ENCODE measurements at regions not wholly inside any gene's neighbourhood (a gene's known extent, or its start where the extent isn't known, plus 50 kb on each side); places are given as distances from the start of the nearest gene placed in this dataset.

DNA sequence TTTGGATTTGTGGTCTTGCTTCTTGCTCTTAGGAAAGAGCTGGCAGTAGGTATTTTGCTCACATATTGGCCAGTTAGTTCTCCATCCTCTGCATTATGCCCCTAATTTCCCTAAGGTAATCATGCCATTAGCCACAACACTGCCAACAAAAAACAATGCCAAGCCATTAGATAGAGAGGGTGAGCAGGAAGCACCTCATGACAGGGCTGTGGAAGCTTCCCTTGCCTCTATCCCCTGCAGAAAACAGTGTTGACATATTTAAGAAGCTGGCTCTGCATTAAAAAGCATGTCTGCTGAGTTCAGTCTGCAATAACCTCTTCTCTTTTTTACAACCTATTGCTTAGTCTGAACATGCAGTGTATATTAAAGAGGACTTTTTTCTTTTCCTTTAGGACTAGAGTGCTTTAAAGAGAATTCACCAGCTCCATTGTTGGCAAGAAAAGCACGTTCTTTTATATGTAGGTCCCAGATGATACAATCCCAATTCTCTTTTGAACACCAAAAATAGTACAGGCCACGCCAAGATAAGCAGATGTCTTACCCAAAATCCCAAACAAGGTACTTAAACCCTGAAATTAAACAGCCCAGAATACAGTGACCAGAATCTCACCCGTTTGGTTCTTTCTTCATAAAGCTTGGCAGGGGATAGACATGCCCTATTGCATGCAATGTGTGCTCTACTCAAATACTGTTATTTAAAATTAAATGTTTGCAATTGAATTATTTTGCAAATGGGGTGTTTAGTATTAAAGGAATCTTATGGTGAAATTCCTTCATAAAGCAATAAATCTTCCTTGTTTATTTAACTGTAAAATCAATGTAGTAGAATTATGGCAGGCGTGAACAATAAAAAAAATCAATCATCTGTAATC is 93.7 kb upstream of the UBE3A start:
- intact Hi-C loops (cut with DNase I) = no loop called here
- DNase-seq (no peak), ATAC-seq (no peak)
- no peaks in the 10 kb centered on the region for H3K4me1 ChIP-seq
- WGBS, 2 donors = 40 to 53% methylated on average over 4 of the region's 4 CpGs
- H3K27me3 ChIP-seq = no peaks in the 10 kb centered on the region
- no peak overlapping the region for H3K4me3 ChIP-seq
- H3K36me3 ChIP-seq (replicated peaks in 1 of 2; ENCODE audit: insufficient read depth in 1 of 2, low read depth in 2 of 2) = no peaks in the 10 kb centered on the region
- TF ChIP-seq, protein P1, sequence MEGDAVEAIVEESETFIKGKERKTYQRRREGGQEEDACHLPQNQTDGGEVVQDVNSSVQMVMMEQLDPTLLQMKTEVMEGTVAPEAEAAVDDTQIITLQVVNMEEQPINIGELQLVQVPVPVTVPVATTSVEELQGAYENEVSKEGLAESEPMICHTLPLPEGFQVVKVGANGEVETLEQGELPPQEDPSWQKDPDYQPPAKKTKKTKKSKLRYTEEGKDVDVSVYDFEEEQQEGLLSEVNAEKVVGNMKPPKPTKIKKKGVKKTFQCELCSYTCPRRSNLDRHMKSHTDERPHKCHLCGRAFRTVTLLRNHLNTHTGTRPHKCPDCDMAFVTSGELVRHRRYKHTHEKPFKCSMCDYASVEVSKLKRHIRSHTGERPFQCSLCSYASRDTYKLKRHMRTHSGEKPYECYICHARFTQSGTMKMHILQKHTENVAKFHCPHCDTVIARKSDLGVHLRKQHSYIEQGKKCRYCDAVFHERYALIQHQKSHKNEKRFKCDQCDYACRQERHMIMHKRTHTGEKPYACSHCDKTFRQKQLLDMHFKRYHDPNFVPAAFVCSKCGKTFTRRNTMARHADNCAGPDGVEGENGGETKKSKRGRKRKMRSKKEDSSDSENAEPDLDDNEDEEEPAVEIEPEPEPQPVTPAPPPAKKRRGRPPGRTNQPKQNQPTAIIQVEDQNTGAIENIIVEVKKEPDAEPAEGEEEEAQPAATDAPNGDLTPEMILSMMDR (IDR thresholded peaks at IDR 0.05) = no peak
- TF ChIP-seq POLR2A (IDR thresholded peaks at IDR 0.05) = no peak
- no peaks in the 10 kb centered on the region for H3K9me3 ChIP-seq
- no peak overlapping the region for H3K27ac ChIP-seq

DNA sequence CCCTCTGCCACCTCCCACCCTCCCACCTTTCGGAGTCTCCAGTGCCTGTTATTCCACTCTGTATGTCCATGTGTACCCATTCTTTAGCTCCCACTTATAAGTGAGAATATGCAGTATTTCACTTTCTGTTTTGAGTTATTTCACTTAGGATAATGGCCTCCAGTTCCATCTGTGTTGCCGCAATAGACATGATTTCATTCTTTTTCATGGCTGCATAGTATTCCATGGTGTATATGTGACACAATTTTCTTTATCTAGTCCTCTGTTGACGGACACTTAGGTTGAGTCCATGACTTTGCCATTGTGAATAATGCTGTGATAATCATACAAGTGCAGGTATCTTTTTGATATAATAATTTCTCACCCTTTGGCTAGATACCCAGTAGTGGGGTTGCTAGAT is 91.0 kb upstream of the UBE3A start:
- intact Hi-C loops (cut with DNase I) = no loop called here
- TF ChIP-seq, protein P1 (IDR thresholded peaks at IDR 0.05) = no peak
- no peak for TF ChIP-seq POLR2A (IDR thresholded peaks at IDR 0.05)
- WGBS, 2 donors = 72 to 79% methylated on average over 3 of the region's 3 CpGs
- no peak overlapping the region for H3K4me3 ChIP-seq
- H3K27me3 ChIP-seq = no peaks in the 10 kb centered on the region
- no peaks in the 10 kb centered on the region for H3K9me3 ChIP-seq
- H3K27ac ChIP-seq = no peak overlapping the region
- no peak for ATAC-seq
- H3K4me1 ChIP-seq = no peaks in the 10 kb centered on the region
- no peak for DNase-seq
- H3K36me3 ChIP-seq (replicated peaks in 1 of 2; ENCODE audit: insufficient read depth in 1 of 2, low read depth in 2 of 2) = no peaks in the 10 kb centered on the region

DNA sequence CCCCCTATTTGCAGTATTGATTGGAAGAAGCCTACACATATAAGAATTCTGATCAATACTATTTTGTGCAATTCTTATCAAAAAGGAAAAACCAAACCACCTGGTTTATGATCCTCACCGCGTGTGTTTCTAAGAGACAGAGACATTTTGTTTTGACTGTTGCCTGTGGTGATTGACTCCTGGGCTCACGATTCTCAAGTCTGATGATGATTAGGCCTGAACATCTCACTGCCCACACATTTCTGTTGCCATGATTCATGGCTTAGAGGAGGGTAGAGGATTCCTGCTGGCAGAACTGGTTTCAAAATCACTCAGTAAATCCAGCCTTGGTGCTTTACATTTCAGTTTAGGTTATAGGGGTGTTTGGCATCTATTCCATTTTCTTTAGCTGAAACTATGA is 88.3 kb upstream of the UBE3A start:
- Histone ChIP-seq H3K9me3 (no peaks in the 10 kb centered on the region), H3K36me3 (replicated peaks in 1 of 2; ENCODE audit: insufficient read depth in 1 of 2, low read depth in 2 of 2) (no peaks in the 10 kb centered on the region), H3K4me1 (no peaks in the 10 kb centered on the region), H3K27me3 (no peaks in the 10 kb centered on the region), H3K4me3 (no peak overlapping the region), H3K27ac (no peak overlapping the region)
- ATAC-seq = no peak
- TF ChIP-seq, protein P1 (IDR thresholded peaks at IDR 0.05) = no peak
- TF ChIP-seq POLR2A (IDR thresholded peaks at IDR 0.05) = no peak
- intact Hi-C loops (cut with DNase I) = no loop called here
- DNase-seq = no peak
- WGBS, 2 donors = 20 to 48% methylated on average over 3 of the region's 3 CpGs

DNA sequence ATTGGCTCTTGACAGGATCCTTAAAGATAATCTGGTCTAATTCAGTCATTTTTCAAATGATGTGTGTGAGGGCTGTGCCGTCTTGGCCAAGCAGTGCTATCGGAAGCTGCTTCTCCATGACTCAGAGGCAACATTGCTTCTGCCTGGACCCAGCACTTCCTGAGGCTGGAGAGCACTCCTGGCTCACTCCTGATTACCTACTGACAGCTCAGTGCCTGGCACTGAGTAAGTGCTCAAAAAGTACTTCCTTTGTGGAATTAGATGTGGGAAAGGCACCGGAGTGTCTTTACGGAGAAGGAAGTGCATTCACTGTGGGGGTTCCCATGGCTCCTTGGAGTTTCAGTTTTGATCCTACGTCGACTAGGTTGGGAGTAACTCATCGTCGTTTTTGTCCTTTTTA is 86.9 kb upstream of the UBE3A start:
- intact Hi-C loops (cut with DNase I) = no loop called here
- no peak overlapping the region for H3K27ac ChIP-seq
- no peaks in the 10 kb centered on the region for H3K9me3 ChIP-seq
- no peaks in the 10 kb centered on the region for H3K36me3 ChIP-seq (replicated peaks in 1 of 2; ENCODE audit: insufficient read depth in 1 of 2, low read depth in 2 of 2)
- DNase-seq (no peak), ATAC-seq (no peak)
- H3K4me3 ChIP-seq = no peak overlapping the region
- TF ChIP-seq, protein P1 (IDR thresholded peaks at IDR 0.05) = no peak
- no peak for TF ChIP-seq POLR2A (IDR thresholded peaks at IDR 0.05)
- no peaks in the 10 kb centered on the region for H3K27me3 ChIP-seq
- WGBS, 2 donors = 63 to 73% methylated on average over 8 of the region's 8 CpGs
- H3K4me1 ChIP-seq = no peaks in the 10 kb centered on the region

DNA sequence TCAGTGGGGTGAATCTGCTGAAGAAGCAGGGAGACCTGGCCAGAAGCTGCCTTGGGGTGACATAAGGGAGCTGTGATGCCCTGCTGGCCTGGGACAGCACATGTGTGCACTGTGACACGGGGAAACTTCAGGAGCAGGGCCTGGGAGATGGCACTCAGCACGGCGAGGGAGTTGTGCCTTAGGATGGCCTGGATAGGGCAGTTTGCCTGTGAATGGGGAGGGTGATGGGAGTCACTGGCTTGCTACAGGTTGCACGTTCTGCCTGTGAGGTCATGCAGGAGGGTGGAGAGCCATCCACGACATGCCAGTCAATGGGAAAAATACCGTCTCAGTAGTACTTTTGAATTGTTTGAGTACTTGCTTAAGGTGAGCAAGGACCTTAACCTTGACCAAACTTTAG is 76.8 kb upstream of the UBE3A start:
- ATAC-seq = no peak
- no peaks in the 10 kb centered on the region for H3K36me3 ChIP-seq (replicated peaks in 1 of 2; ENCODE audit: insufficient read depth in 1 of 2, low read depth in 2 of 2)
- DNase-seq = no peak
- TF ChIP-seq, protein P1 (IDR thresholded peaks at IDR 0.05) = no peak
- no peak for TF ChIP-seq POLR2A (IDR thresholded peaks at IDR 0.05)
- 72 to 92% methylated on average over 6 of the region's 6 CpGs for WGBS, 2 donors
- no peak overlapping the region for H3K4me3 ChIP-seq
- intact Hi-C loops (cut with DNase I) = no loop called here
- no peaks in the 10 kb centered on the region for H3K27me3 ChIP-seq
- no peaks in the 10 kb centered on the region for H3K9me3 ChIP-seq
- H3K27ac ChIP-seq = no peak overlapping the region
- H3K4me1 ChIP-seq = no peaks in the 10 kb centered on the region

Measured in body of pancreas (tissue), 4 donors.